B cell (primary cell): ENCODE measurements at regions not wholly inside any gene's neighbourhood (a gene's known extent, or its start where the extent isn't known, plus 50 kb on each side); places are given as distances from the start of the nearest gene placed in this dataset.
"Not testable (repeated sequence)": the region's sequence is repeated elsewhere in the genome, so short reads cannot be mapped to it uniquely, and the experiment has no call there.

Experiments
- ATAC-seq: fragments of 200-7000 bp; cut with Tn5 transposase; one replicate; pipeline ENCODE4 v1.10.0; 2021; ENCODE audit warnings: low read depth, mild to moderate bottlenecking, moderate number of reproducible peaks, moderate library complexity
- CTCF ChIA-PET: fragments of 350-600 bp; sonication (Branson Sonifier 250); formaldehyde crosslinking; loops from one replicate; lab custom pipeline; 2021; ENCODE audit warnings: antibody characterized with exemption, inconsistent platforms; lab: Charles Lee
- POLR2A ChIA-PET: fragments of 350-600 bp; sonication (Branson Sonifier 250); formaldehyde crosslinking; loops from one replicate; lab custom pipeline; 2021; ENCODE audit warnings: antibody characterized with exemption; lab: Charles Lee
- DNase-seq: peaks from one replicate; pipeline ENCODE4 v3.0.0; 2013
- H2AFZ ChIP-seq: 2 replicates; pipeline ENCODE4 v1.6.1; 2012; ENCODE audit warnings: mild to moderate bottlenecking, low read depth, low read length; ENCODE audit not compliant: insufficient read depth, poor library complexity, severe bottlenecking
- H3K27ac ChIP-seq, 2 donors: 1 replicate in 1 of 2; 2 replicates in 1 of 2; pipeline ENCODE4 v1.5.1; 2012 to 2013; ENCODE audit warnings: low read length in 2 of 2, mild to moderate bottlenecking in 2 of 2, moderate library complexity in 1 of 2
- H3K27me3 ChIP-seq, 4 experiments: fragments of 200-600 bp in 1 of 4; sonication (generic) in 1 of 4; replicated peaks in 1 of 4; 1 replicate in 2 of 4; 2 replicates in 2 of 4; pipeline versions ENCODE4 v1.6.1 to v1.7.0; 2013 to 2016; ENCODE audit warnings: low read length in 3 of 4, mild to moderate bottlenecking in 2 of 4, mixed read lengths in 1 of 4, moderate library complexity in 1 of 4; ENCODE audit not compliant: insufficient read depth in 4 of 4, control insufficient read depth in 3 of 4; ENCODE audit errors: control extremely low read depth in 1 of 4
- H3K36me3 ChIP-seq, 2 experiments: replicated peaks in 1 of 2; 1 replicate in 1 of 2; 2 replicates in 1 of 2; pipeline versions ENCODE4 v1.6.1 to v1.7.1; 2013; ENCODE audit warnings: low read length in 1 of 2; ENCODE audit not compliant: insufficient read depth in 2 of 2, control insufficient read depth in 1 of 2; ENCODE audit errors: control extremely low read depth in 1 of 2, extremely low read depth in 1 of 2
- H3K4me1 ChIP-seq, 2 donors: fragments of 200-600 bp in 1 of 2; sonication (generic) in 1 of 2; 1 replicate in 1 of 2; 2 replicates in 1 of 2; pipeline versions ENCODE4 v1.5.1 to v1.6.1; 2013 to 2017; ENCODE audit warnings: low read length in 2 of 2; ENCODE audit not compliant: control insufficient read depth in 2 of 2, insufficient read depth in 2 of 2
- H3K4me2 ChIP-seq: replicated peaks from 2 replicates; pipeline ENCODE3; 2012; ENCODE audit warnings: mild to moderate bottlenecking, low read depth, low read length; ENCODE audit not compliant: poor library complexity, severe bottlenecking
- H3K4me3 ChIP-seq, 5 experiments: fragments of 200-600 bp in 1 of 5; sonication (generic) in 1 of 5; 1 replicate in 3 of 5; 2 replicates in 2 of 5; pipeline versions ENCODE4 v1.5.1 to v1.7.0; 2011 to 2016; ENCODE audit warnings: low read length in 4 of 5, mild to moderate bottlenecking in 4 of 5, low read depth in 2 of 5, control low read depth in 1 of 5, moderate library complexity in 1 of 5; ENCODE audit not compliant: insufficient read depth in 1 of 5; ENCODE audit errors: control extremely low read depth in 1 of 5, extremely low read depth in 1 of 5
- H3K79me2 ChIP-seq: fragments of 200-600 bp; sonication (generic); one replicate; pipeline ENCODE4 v1.6.0; 2016; ENCODE audit warnings: low read length; ENCODE audit not compliant: control insufficient read depth, insufficient read depth
- H3K9ac ChIP-seq: fragments of 200-600 bp; sonication (generic); 2 replicates; pipeline ENCODE4 v1.6.1; 2017; ENCODE audit warnings: mild to moderate bottlenecking, low read length, moderate library complexity
- H3K9me3 ChIP-seq, 3 donors: one replicate each; pipeline versions ENCODE4 v1.6.1 to v1.7.1; 2013; ENCODE audit warnings: low read length in 2 of 3; ENCODE audit not compliant: control insufficient read depth in 2 of 3, insufficient read depth in 1 of 3; ENCODE audit errors: control extremely low read depth in 1 of 3
- H4K20me1 ChIP-seq: 2 replicates; pipeline ENCODE4 v1.6.0; 2012; ENCODE audit warnings: mild to moderate bottlenecking, low read length; ENCODE audit not compliant: insufficient read depth, control insufficient read depth, poor library complexity, severe bottlenecking
- H3K27ac Mint-ChIP-seq: one replicate; pipeline ENCODE4 v1.8.0; 2021; ENCODE audit warnings: mixed read lengths
- H3K27me3 Mint-ChIP-seq: one replicate; pipeline ENCODE4 v1.8.0; 2021; ENCODE audit warnings: mixed read lengths
- H3K4me1 Mint-ChIP-seq: one replicate; pipeline ENCODE4 v1.8.0; 2021; ENCODE audit warnings: mixed read lengths
- H3K4me3 Mint-ChIP-seq: one replicate; pipeline ENCODE4 v1.8.0; 2021; ENCODE audit warnings: mixed read lengths
- H3K9me3 Mint-ChIP-seq: one replicate; pipeline ENCODE4 v1.8.0; 2022; ENCODE audit warnings: mixed read lengths; ENCODE audit not compliant: insufficient read depth
- CTCF ChIP-seq: fragments of 200-600 bp; IDR thresholded peaks from one replicate; pipeline ENCODE4 v1.8.0; 2022; ENCODE audit warnings: antibody characterized with exemption, mild to moderate bottlenecking
- EZH2 ChIP-seq: IDR thresholded peaks from 2 replicates; pipeline ENCODE4 v1.6.1; 2012; ENCODE audit warnings: borderline replicate concordance, low read depth, mild to moderate bottlenecking, moderate library complexity, low read length; ENCODE audit not compliant: insufficient read depth, poor library complexity, severe bottlenecking
- WGBS: methylation state at CpG from one replicate; pipeline ENCODE4 v1.1.5; 2013; ENCODE audit warnings: missing lambda C conversion rate; ENCODE audit not compliant: insufficient coverage; 5-methylcytosine and 5-hydroxymethylcytosine counted together
- intact Hi-C: fragments of 100-400 bp; cut with micrococcal nuclease; formaldehyde crosslinking; loops from one replicate; pipeline ENCODE4 v1.10.0; 2022

DNA sequence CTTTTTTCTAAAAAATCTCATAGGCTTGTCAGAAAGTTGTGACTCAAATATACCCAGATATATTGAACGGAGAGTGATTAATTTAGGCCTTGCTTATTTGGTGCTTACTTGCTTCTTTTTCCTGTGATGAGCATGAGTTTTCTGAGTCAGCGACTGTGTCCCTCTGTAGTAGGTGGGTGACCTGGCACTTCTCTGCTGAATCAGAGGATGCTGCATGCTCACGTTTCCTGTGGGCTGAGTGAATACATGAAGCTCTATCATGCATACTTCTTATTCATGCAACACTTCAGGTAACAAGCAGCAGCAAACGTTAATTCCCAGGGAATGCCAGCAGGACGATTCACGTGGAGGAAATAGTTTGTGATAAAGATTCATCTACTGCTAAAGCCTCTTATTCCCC is 245.0 kb downstream of the KLF5 start:
- ChIA-PET POLR2A (no interaction called here), CTCF (no interaction called here)
- ATAC-seq (no peak), DNase-seq (no peak)
- no peak overlapping the region for H3K9ac ChIP-seq
- Mint-ChIP-seq H3K27me3 (no peaks in the 10 kb centered on the region), H3K9me3 (peaks cover 2% of the 10 kb centered on the region), H3K4me3 (no peak overlapping the region), H3K4me1 (no peaks in the 10 kb centered on the region), H3K27ac (no peak overlapping the region)
- TF ChIP-seq EZH2 (no peak), CTCF (no peak)
- H2AFZ ChIP-seq = no peak overlapping the region
- no peak overlapping the region for H3K4me2 ChIP-seq
- H3K4me1 ChIP-seq = no peaks in the 10 kb centered on the region
- H3K36me3 ChIP-seq = no peaks in the 10 kb centered on the region
- H3K4me3 ChIP-seq = no peak overlapping the region
- whole genome bisulfite sequencing = 100% methylated on average over 1 of the region's 6 CpGs
- H3K27me3 ChIP-seq = no peaks in the 10 kb centered on the region
- no peaks in the 10 kb centered on the region for H3K9me3 ChIP-seq
- intact Hi-C loops = no loop called here
- no peaks in the 10 kb centered on the region for H3K79me2 ChIP-seq
- no peak overlapping the region for H3K27ac ChIP-seq
- no peaks in the 10 kb centered on the region for H4K20me1 ChIP-seq

GRCh38 chr13:73301622-73302021 is 242.8 kb downstream of the KLF5 start:
- intact Hi-C loops = not testable (repeated sequence)

More at GRCh38 chr13:73301622-73302021, 242.8 kb downstream of the KLF5 start:
- H3K4me2 ChIP-seq, H3K36me3 ChIP-seq, H3K4me1 ChIP-seq, H3K27me3 Mint-ChIP-seq, CTCF ChIA-PET, H3K9ac ChIP-seq, DNase-seq, POLR2A ChIA-PET, H3K27me3 ChIP-seq, H3K9me3 ChIP-seq, H3K27ac Mint-ChIP-seq, H3K4me1 Mint-ChIP-seq, H3K4me3 ChIP-seq, H3K4me3 Mint-ChIP-seq, H3K9me3 Mint-ChIP-seq, H4K20me1 ChIP-seq, H3K79me2 ChIP-seq, ATAC-seq, H3K27ac ChIP-seq, H2AFZ ChIP-seq: not testable (repeated sequence)
